ENCODE measurements at regions not wholly inside any gene's neighbourhood (a gene's known extent, or its start where the extent isn't known, plus 50 kb on each side); places are given as distances from the start of the nearest gene placed in this dataset.

GRCh38 chr7:12893292-12893691 is 205.9 kb downstream of the ARL4A start:
- ChIA-PET SMC1A (ENCODE audit: uncharacterized antibody, unreplicated experiment) (no interaction called here), CTCF (no interaction called here), POLR2A (no interaction called here), RAD21 (ENCODE audit: unreplicated experiment) (no interaction called here)
- no peaks in the 10 kb centered on the region for H4K20me1 ChIP-seq (ENCODE audit: control insufficient read depth, insufficient read depth)
- DNase-seq (ENCODE audit: low read depth, low spot score) (no peak), FAIRE-seq (no peak), ATAC-seq (no peak)
- no TSS peak for BruUV-seq (replicated peaks)
- H3K36me3 ChIP-seq (ENCODE audit: control insufficient read depth in 2 of 2, insufficient read depth in 2 of 2, low read length in 1 of 2): no peaks in the 10 kb centered on the region
- no peak overlapping the region for H2AFZ ChIP-seq (ENCODE audit: control insufficient read depth, low read depth, low read length)
- TF ChIP-seq YBX1 (IDR thresholded peaks at IDR 0.05) (no peak), ATF3 (IDR thresholded peaks at IDR 0.05; ENCODE audit: borderline replicate concordance, extremely low read depth, low read depth, low read length) (no peak), BCL11A (IDR thresholded peaks at IDR 0.05; ENCODE audit: low read depth, low read length) (no peak), NFYA (IDR thresholded peaks at IDR 0.05; ENCODE audit: borderline replicate concordance, low read depth, low read length) (no peak), CREB1 (IDR thresholded peaks at IDR 0.05; ENCODE audit: low read depth) (no peak), KLF5 (IDR thresholded peaks at IDR 0.05; ENCODE audit: partially characterized antibody) (no peak), NFYB (IDR thresholded peaks at IDR 0.05; ENCODE audit: insufficient read depth, low read depth, low read length) (no peak), RAD51 (IDR thresholded peaks at IDR 0.05) (no peak), ZNF274 (IDR thresholded peaks at IDR 0.05; ENCODE audit: insufficient read depth, insufficient read length) (no peak), FOXK2 (IDR thresholded peaks at IDR 0.05) (no peak), E2F8 (IDR thresholded peaks at IDR 0.05; ENCODE audit: low read depth, partially characterized antibody) (no peak), STAT1 (conservative IDR thresholded peaks at IDR 0.05) (no peak), SPI1 (IDR thresholded peaks at IDR 0.05; ENCODE audit: borderline replicate concordance, insufficient read depth, low read depth, low read length) (no peak), EGR1 (IDR thresholded peaks at IDR 0.05; ENCODE audit: borderline replicate concordance in 1 of 2, low read depth in 2 of 2, low read length in 2 of 2) (no peak), SREBF2 (IDR thresholded peaks at IDR 0.05; ENCODE audit: low read length) (no peak)
- H3K4me1 ChIP-seq (ENCODE audit: control insufficient read depth, insufficient read depth, low read length): no peaks in the 10 kb centered on the region
- no peaks in the 10 kb centered on the region for H3K27me3 ChIP-seq (replicated peaks in 1 of 2; ENCODE audit: control insufficient read depth in 2 of 2, insufficient read depth in 2 of 2, low read length in 1 of 2)
- no peaks in the 10 kb centered on the region for H3K79me2 ChIP-seq (ENCODE audit: control insufficient read depth, insufficient read depth, low read length)
- no peak overlapping the region for H3K4me2 ChIP-seq (ENCODE audit: control insufficient read depth, insufficient read depth)
- no peaks in the 10 kb centered on the region for H3K9me3 ChIP-seq (replicated peaks; ENCODE audit: control insufficient read depth, insufficient read depth, low read length)
- intact Hi-C loops (cut with micrococcal nuclease; ENCODE audit: unreplicated experiment): no loop called here
- WGBS (ENCODE audit: insufficient coverage, insufficient replicate concordance, low lambda C conversion rate, missing lambda C conversion rate): 23% methylated on average over 2 of the region's 2 CpGs
- no peak overlapping the region for H3K4me3 ChIP-seq
- in situ Hi-C loops (cut with MboI): no loop called here
- H3K27ac ChIP-seq (ENCODE audit: control insufficient read depth, insufficient read depth): no peak overlapping the region
- H3K9ac ChIP-seq (ENCODE audit: control insufficient read depth, insufficient read depth, low read length): no peak overlapping the region

Measured in GM12878 (cell line).